GM19438 (cell line): ENCODE measurements at regions not wholly inside any gene's neighbourhood (a gene's known extent, or its start where the extent isn't known, plus 50 kb on each side); places are given as distances from the start of the nearest gene placed in this dataset.
"Not testable (repeated sequence)": the region's sequence is repeated elsewhere in the genome, so short reads cannot be mapped to it uniquely, and the experiment has no call there.

Experiments
- ATAC-seq: cut with Tn5 transposase; IDR thresholded peaks from one replicate; pipeline ENCODE4 v1.9.1; 2021; ENCODE audit warnings: low read depth; ENCODE audit not compliant: unreplicated experiment

GRCh38 chr2:215833531-215834162 is 179.7 kb downstream of the MREG start:
- no peak for ATAC-seq

GRCh38 chr2:215832791-215833190 is 180.6 kb downstream of the MREG start:
- no peak for ATAC-seq

- ATAC-seq, result peak; percentile 54
Measured at GRCh38 chr2:215831296-215831913, 181.9 kb downstream of the MREG start.

- no peak for ATAC-seq
Measured at GRCh38 chr2:215830304-215830703, 183.0 kb downstream of the MREG start.

- ATAC-seq, result no peak
Measured at GRCh38 chr2:215829261-215829660, 184.1 kb downstream of the MREG start.

- ATAC-seq, result peak; percentile 81
Measured at GRCh38 chr2:215828528-215829184, 184.7 kb downstream of the MREG start.

GRCh38 chr2:215826838-215827441 is 186.4 kb downstream of the MREG start:
- ATAC-seq, result no peak

- no peak for ATAC-seq
Measured at GRCh38 chr2:215826376-215826775, 187.0 kb downstream of the MREG start.

- no peak for ATAC-seq
Measured at GRCh38 chr2:215825707-215826106, 187.6 kb downstream of the MREG start.

- not testable (repeated sequence) for ATAC-seq
Measured at GRCh38 chr2:215821298-215821697, 192.1 kb downstream of the MREG start.

- ATAC-seq, result not testable (repeated sequence)
Measured at GRCh38 chr2:215819713-215820112, 193.6 kb downstream of the MREG start.

GRCh38 chr2:215817046-215817445 is 196.3 kb downstream of the MREG start:
- no peak for ATAC-seq

- ATAC-seq, result no peak
Measured at GRCh38 chr2:215816424-215816823, 196.9 kb downstream of the MREG start.

GRCh38 chr2:215815960-215816359 is 197.4 kb downstream of the MREG start:
- ATAC-seq, result no peak

- ATAC-seq, result no peak
Measured at GRCh38 chr2:215812966-215813365, 200.4 kb downstream of the MREG start.

- ATAC-seq, result peak; percentile 97
Measured at GRCh38 chr2:215811409-215812345, 201.7 kb downstream of the MREG start.

- peak; percentile 37 for ATAC-seq
Measured at GRCh38 chr2:215811003-215811402, 202.3 kb downstream of the MREG start.

- no peak for ATAC-seq
Measured at GRCh38 chr2:215808996-215809395, 204.4 kb downstream of the MREG start.

GRCh38 chr2:215808194-215808593 is 205.2 kb downstream of the MREG start:
- ATAC-seq, result no peak

GRCh38 chr2:215805493-215805892 is 207.9 kb downstream of the MREG start:
- no peak for ATAC-seq
